Hepatocyte (in vitro differentiated cells): ENCODE measurements at regions not wholly inside any gene's neighbourhood (a gene's known extent, or its start where the extent isn't known, plus 50 kb on each side); places are given as distances from the start of the nearest gene placed in this dataset.

Source experiments
- DNase-seq: peaks from one replicate; pipeline ENCODE4 v3.0.0-alpha.2; 2016; ENCODE audit warnings: low spot score
- H2AFZ ChIP-seq: fragments of 200-600 bp; sonication (generic); 2 replicates; pipeline ENCODE4 v1.6.0; 2016; ENCODE audit warnings: antibody characterized with exemption, mild to moderate bottlenecking
- H3K27ac ChIP-seq: fragments of 200-600 bp; sonication (generic); 2 replicates; pipeline ENCODE4 v1.5.1; 2016; ENCODE audit warnings: mild to moderate bottlenecking
- H3K27me3 ChIP-seq: fragments of 200-600 bp; sonication (generic); 2 replicates; pipeline ENCODE4 v1.6.1; 2016
- H3K36me3 ChIP-seq: fragments of 200-600 bp; sonication (generic); replicated peaks from 2 replicates; pipeline ENCODE4 v1.5.1; 2016; ENCODE audit warnings: low read depth; ENCODE audit not compliant: insufficient read depth
- H3K4me1 ChIP-seq: fragments of 200-600 bp; sonication (generic); 2 replicates; pipeline ENCODE4 v1.5.1; 2016; ENCODE audit warnings: mild to moderate bottlenecking, moderate library complexity; ENCODE audit not compliant: insufficient read depth
- H3K4me2 ChIP-seq: fragments of 200-600 bp; sonication (generic); 2 replicates; pipeline ENCODE4 v1.6.0; 2016
- H3K4me3 ChIP-seq: fragments of 200-600 bp; sonication (generic); 2 replicates; pipeline ENCODE4 v1.5.1; 2016; ENCODE audit warnings: mild to moderate bottlenecking
- H3K79me2 ChIP-seq: fragments of 200-600 bp; sonication (generic); 2 replicates; pipeline ENCODE4 v1.6.0; 2017; ENCODE audit warnings: mild to moderate bottlenecking
- H3K9me2 ChIP-seq: fragments of 200-600 bp; sonication (generic); replicated peaks from 2 replicates; pipeline ENCODE4 v1.6.0; 2017; ENCODE audit warnings: mild to moderate bottlenecking; ENCODE audit not compliant: insufficient read depth
- H3K9me3 ChIP-seq: fragments of 200-600 bp; sonication (generic); 2 replicates; pipeline ENCODE4 v1.5.1; 2016; ENCODE audit warnings: low read depth, mild to moderate bottlenecking
- H4K20me1 ChIP-seq: fragments of 200-600 bp; sonication (generic); 2 replicates; pipeline ENCODE4 v1.6.0; 2016; ENCODE audit warnings: mild to moderate bottlenecking; ENCODE audit not compliant: insufficient read depth, poor library complexity, severe bottlenecking
- EZH2 ChIP-seq: fragments of 200-600 bp; sonication (generic); IDR thresholded peaks from 2 replicates; pipeline ENCODE4 v1.6.1; 2016; ENCODE audit warnings: antibody characterized with exemption, mild to moderate bottlenecking, borderline replicate concordance
- EZH2phosphoT487 ChIP-seq: fragments of 200-600 bp; sonication (generic); IDR thresholded peaks from one replicate; pipeline ENCODE4 v1.6.1; 2018; ENCODE audit warnings: antibody characterized with exemption, mild to moderate bottlenecking, low read depth, moderate library complexity; ENCODE audit not compliant: unreplicated experiment, severe bottlenecking
- WGBS: methylation state at CpG from one replicate; pipeline ENCODE4 v1.1.6; 2016; ENCODE audit warnings: low lambda C conversion rate; ENCODE audit errors: missing lambda C conversion rate; 5-methylcytosine and 5-hydroxymethylcytosine counted together
- TF ChIP-seq, protein P1 (sequence below): fragments of 200-600 bp; sonication (generic); IDR thresholded peaks from 2 replicates; pipeline ENCODE4 v1.5.1; 2016; ENCODE audit warnings: antibody characterized with exemption, mild to moderate bottlenecking; ENCODE audit not compliant: poor library complexity

DNA sequence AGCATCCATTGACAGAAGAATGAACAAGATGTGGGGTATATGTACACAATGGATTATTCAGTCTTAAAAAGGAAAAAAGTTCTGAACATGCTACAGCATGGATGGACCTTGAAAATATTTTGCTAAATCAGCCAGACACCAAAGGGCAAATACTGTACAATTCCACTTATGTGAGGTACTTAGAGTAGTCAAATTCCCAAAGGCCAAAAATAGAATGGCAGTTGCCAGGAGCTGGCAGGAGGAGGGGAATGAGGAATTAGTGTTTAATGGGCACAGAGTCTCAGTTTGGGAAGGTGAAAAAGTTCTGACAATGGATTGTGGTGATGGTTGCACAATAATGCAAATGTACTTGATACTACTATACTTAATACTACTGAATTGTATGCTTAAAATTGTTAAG is 193.2 kb downstream of the MBD2 start:
- H3K9me3 ChIP-seq: no peaks in the 10 kb centered on the region
- no peak overlapping the region for H3K4me3 ChIP-seq
- H3K4me1 ChIP-seq: no peaks in the 10 kb centered on the region
- no peaks in the 10 kb centered on the region for H3K36me3 ChIP-seq
- DNase-seq: no peak
- no peaks in the 10 kb centered on the region for H4K20me1 ChIP-seq
- TF ChIP-seq EZH2phosphoT487: no peak
- TF ChIP-seq, protein P1, sequence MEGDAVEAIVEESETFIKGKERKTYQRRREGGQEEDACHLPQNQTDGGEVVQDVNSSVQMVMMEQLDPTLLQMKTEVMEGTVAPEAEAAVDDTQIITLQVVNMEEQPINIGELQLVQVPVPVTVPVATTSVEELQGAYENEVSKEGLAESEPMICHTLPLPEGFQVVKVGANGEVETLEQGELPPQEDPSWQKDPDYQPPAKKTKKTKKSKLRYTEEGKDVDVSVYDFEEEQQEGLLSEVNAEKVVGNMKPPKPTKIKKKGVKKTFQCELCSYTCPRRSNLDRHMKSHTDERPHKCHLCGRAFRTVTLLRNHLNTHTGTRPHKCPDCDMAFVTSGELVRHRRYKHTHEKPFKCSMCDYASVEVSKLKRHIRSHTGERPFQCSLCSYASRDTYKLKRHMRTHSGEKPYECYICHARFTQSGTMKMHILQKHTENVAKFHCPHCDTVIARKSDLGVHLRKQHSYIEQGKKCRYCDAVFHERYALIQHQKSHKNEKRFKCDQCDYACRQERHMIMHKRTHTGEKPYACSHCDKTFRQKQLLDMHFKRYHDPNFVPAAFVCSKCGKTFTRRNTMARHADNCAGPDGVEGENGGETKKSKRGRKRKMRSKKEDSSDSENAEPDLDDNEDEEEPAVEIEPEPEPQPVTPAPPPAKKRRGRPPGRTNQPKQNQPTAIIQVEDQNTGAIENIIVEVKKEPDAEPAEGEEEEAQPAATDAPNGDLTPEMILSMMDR: no peak
- no peak for TF ChIP-seq EZH2
- no peaks in the 10 kb centered on the region for H3K79me2 ChIP-seq
- no peaks in the 10 kb centered on the region for H3K27me3 ChIP-seq
- H3K27ac ChIP-seq: no peak overlapping the region
- H3K9me2 ChIP-seq: no peaks in the 10 kb centered on the region
- H2AFZ ChIP-seq: no peak overlapping the region
- H3K4me2 ChIP-seq: no peak overlapping the region

DNA sequence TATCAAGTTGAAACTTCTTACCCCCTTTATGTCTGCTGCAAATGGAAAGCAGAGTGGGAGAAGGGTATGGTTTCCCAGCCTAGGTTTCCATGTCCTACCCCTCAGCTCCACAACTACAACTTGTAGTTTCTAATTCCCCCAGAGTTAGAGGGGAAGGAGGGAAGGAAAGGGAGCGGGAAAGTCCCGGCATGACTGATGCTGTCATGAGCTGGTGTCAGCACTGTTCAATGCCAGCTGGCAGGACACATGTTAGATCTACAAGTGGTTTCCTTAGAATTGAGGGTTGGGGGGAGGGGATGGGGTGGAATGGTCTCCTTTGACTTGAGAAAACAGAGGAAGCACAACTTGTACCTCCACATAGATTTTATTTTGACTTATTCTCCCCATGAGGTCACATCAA is 194.0 kb downstream of the MBD2 start:
- DNase-seq: no peak
- Histone ChIP-seq H3K36me3 (no peaks in the 10 kb centered on the region), H3K27ac (no peak overlapping the region), H3K79me2 (no peaks in the 10 kb centered on the region), H3K27me3 (no peaks in the 10 kb centered on the region), H4K20me1 (no peaks in the 10 kb centered on the region), H3K4me3 (no peak overlapping the region), H3K9me2 (no peaks in the 10 kb centered on the region), H3K4me1 (no peaks in the 10 kb centered on the region), H3K9me3 (no peaks in the 10 kb centered on the region), H3K4me2 (no peak overlapping the region), H2AFZ (no peak overlapping the region)
- no peak for TF ChIP-seq EZH2
- TF ChIP-seq, protein P1: no peak
- no peak for TF ChIP-seq EZH2phosphoT487
- WGBS: 97% methylated on average over 2 of the region's 2 CpGs

DNA sequence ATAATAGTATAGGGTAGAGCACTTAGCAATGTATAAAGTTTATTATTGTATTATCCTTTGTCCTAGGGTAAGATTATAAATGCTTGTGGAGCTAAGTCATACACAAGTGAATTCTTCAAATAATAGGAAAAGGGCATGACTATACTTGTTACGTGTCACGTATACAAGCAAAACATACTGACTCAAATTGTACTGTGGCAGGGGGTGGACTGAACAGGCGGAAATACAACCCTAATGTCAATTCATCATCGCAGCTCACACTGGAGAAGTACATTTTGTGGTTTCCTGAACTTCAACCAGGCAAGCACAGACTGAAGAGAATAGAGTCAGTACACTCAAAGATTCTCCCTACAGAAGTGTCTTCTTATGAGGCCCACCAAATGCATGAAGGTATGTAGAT is 201.0 kb downstream of the MBD2 start:
- Histone ChIP-seq H3K27me3 (no peaks in the 10 kb centered on the region), H3K36me3 (no peaks in the 10 kb centered on the region), H3K4me2 (no peak overlapping the region), H4K20me1 (no peaks in the 10 kb centered on the region), H3K4me1 (no peaks in the 10 kb centered on the region), H3K9me3 (no peaks in the 10 kb centered on the region), H3K9me2 (no peaks in the 10 kb centered on the region), H3K79me2 (no peaks in the 10 kb centered on the region), H3K4me3 (no peak overlapping the region), H2AFZ (no peak overlapping the region), H3K27ac (no peak overlapping the region)
- WGBS: 79% methylated on average over 4 of the region's 4 CpGs
- DNase-seq: no peak
- no peak for TF ChIP-seq EZH2phosphoT487
- TF ChIP-seq, protein P1: no peak
- TF ChIP-seq EZH2: no peak

DNA sequence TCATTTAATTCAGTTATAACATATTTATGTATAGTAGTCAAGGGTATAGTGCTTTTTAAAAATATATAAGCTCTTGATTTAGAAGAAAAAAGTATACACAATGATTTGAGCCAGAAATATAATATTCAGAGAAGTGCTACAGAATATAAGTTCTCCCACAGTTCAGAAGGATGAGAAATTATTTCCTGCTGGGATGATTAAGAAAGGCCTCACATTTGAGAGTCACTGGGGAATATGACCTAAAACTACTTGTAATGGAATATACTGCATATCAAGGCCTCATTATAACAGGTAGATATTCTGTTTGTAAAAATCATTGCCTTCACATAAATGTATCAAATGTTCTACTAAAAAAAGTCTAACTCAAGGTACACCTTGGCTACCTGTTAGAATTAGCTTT is 203.5 kb downstream of the MBD2 start:
- no peak for DNase-seq
- no peak overlapping the region for H2AFZ ChIP-seq
- H3K4me3 ChIP-seq: no peak overlapping the region
- no peaks in the 10 kb centered on the region for H3K79me2 ChIP-seq
- H3K27ac ChIP-seq: no peak overlapping the region
- no peaks in the 10 kb centered on the region for H4K20me1 ChIP-seq
- no peaks in the 10 kb centered on the region for H3K9me3 ChIP-seq
- H3K27me3 ChIP-seq: no peaks in the 10 kb centered on the region
- H3K36me3 ChIP-seq: no peaks in the 10 kb centered on the region
- no peaks in the 10 kb centered on the region for H3K9me2 ChIP-seq
- TF ChIP-seq, protein P1: no peak
- no peak for TF ChIP-seq EZH2phosphoT487
- TF ChIP-seq EZH2: no peak
- no peaks in the 10 kb centered on the region for H3K4me1 ChIP-seq
- no peak overlapping the region for H3K4me2 ChIP-seq
